ENCODE measurements at regions not wholly inside any gene's neighbourhood (a gene's known extent, or its start where the extent isn't known, plus 50 kb on each side); places are given as distances from the start of the nearest gene placed in this dataset.
"Not testable (repeated sequence)": the region's sequence is repeated elsewhere in the genome, so short reads cannot be mapped to it uniquely, and the experiment has no call there.

DNA sequence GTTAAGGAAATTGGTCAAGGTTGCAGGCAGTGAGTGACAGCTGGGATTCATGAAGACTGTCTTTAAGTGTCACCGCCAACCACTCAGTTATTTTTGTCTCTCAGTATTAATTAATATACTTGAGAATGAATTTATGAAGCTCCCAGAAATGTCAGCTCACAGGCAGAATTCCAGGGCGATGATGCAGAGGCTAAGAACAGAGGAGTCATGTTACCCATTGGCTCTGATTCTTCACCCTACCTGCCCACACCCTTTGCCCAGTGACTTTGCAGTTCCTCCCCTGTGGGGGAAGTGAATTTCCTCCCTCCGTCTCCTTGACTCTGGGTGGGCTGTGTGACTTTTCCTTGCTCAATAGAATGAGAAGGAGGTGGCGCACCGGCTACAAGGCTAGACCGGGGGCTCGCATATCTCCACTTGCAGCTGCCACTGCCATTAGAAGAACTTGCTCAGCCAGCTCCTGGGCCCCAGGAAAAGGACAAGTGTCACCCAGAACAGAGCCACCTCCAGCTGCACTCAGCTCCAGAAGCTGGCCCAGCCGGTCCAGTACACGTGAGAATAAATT is 157.1 kb upstream of the PRKCQ start:
- no peak for DNase-seq (ENCODE audit: low read depth)

DNA sequence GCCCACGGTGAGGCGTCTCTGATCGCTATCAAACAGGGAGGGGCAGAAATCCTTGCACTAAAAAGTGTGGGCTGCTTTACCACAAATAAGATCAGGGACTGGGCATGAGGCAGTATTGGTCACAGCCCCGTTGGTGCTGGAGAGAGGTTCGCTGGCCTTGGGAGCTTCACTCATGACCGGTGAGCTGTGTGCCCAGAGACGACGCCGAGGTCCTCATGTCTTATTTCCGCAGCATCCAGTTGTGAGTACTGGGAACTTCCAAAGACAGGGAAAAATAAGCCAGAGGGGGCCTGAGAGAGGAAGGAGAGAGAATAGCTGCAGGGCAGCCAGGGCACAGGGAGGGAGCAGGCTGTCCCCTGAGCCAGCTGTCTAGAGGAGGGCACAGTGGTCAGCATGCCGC is 154.2 kb upstream of the PRKCQ start:
- no peak for DNase-seq (ENCODE audit: low read depth)

DNA sequence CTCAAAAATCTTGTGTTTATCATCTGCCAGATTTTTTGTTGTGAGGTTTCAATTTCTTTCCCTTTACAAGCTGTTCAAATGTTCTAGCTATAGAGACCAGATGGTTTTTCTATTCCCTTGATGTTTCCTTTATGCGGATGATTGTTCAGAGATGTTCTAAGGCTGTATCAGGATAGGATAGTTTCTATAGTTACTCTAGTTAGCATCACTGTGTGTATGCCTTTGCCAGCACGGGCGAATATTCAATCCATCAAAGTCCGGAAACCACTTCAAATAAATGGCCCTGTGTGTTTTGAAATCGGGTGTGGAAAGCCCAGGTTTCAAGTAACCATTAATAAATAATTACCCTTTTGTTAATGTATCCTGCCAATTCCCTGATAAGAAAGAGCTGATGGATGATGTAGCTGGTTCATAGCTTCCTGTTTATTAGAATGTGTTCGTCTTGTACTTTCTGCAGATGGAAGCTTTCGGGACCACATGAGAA is 149.8 kb upstream of the PRKCQ start:
- no peak for DNase-seq (ENCODE audit: low read depth)

DNA sequence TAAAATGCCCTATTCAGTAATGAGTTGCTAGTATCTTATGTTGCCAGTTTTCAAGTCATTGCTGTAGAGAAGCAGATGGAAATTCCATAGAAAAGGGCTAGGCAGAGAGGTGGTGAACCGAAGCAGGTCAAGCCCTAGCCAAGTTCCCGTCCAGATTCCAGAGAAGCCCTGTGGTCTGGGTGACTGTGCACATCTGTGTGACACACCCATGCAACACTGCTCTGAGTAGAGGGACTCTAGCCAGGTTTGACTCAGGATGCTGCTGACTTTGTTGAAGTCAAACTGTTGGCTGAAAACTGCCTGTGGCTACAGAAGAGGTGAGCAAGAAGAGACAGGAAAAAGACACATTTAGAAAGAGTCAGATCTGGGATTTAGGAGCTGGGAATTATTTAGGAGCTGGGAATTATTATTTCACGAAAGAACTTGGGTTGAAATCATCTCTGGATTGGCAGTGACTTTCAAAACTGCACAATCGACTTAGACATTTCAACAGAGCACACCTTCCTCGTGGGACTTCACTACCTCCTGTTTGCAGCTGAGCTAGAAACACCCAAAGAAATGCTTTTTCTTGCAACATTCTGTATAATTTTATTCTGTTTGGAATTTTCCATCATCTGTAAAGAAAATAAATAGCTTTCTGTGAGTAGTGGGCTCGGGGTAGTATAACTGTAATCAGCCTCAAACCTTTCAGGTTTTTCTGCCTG is 149.1 kb upstream of the PRKCQ start:
- DNase-seq (ENCODE audit: low read depth): no peak

DNA sequence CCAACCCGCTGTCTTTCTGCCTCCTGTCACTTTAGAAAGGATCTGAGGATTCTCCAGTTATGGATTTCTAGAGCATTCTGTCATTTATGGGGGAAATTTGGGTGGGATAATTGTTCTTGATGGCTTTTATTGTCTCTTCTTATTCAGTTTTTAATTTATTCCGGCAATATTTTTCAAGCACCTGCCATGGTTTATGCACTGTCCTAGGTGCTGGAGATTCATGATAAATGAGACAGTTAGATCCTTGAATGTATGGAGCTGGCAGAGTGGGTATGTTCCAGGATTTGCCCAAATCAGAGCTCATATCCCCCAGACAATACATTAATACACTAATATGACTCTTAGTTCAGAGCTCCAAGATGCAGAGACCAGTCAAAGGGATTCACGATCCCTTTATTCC is 146.8 kb upstream of the PRKCQ start:
- no peak for DNase-seq (ENCODE audit: low read depth)

DNA sequence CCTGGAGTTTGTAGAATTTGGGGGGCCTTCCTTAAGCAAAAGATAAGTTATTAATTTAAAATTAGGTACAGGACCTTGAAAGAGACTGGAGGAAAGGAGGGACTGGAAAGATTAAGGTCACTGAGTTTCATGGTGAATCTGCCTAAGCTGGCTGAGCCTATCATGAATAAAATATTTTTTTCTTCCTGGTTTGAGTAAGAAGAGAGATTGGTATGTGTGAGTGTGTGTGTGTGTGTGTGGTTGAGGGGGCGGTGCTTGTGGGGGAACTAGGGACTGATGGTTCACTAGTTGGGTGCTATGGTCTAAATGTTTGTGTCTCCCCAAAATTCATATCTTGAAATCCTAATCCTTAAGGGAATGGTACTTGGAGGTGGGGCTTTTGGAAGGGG is 142.5 kb upstream of the PRKCQ start:
- DNase-seq (ENCODE audit: low read depth): no peak

DNA sequence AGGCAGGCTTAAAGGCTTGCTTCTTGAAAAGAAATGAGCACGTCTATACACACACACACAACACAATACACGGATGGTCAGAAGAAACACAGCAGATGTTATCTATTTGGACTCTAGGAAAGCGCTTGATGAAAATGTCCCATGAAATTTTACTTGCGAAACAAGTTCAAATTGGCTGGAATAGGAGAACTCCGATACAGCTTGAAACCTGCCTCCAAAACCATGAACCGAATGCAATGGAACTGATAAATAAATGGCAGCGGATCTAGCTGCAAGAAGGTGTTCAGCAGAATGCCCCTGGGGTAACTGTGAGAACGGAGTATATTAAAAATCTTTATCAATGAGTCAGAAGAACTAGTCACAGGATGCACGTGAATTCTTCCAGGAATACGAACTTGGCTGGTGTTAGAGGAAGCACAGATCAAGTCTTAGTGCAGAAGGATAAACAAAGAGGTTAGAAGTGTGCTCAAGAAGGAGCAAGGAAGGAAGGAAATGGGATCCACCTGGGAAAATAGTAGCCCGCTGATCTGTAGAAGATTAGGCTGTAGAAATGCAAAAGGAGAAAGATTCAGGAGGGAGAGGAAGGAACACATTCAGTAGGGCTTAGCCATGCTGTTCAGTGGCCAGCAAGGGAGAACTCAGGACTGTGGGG is 142.0 kb upstream of the PRKCQ start:
- peak; percentile 83 for DNase-seq (ENCODE audit: low read depth)

DNA sequence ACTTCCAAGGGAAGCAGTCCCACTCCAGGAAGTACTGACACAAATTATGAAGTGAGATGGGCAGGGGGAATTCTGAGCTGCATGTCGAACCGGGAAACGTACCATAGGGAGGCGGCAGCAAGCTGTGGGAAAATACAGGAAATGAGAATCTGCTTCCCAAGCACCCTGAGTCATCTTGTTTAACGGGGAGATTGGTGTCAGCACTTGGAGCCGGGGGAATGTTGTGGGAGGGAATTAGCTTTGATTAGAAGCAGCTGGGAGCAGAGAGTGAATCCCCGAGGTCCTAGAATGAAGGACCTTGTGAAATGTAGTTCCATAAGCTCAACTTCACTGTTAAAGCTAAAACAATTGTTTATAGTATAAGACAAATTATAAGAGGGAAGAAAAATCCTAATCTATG is 141.4 kb upstream of the PRKCQ start:
- peak; percentile 90 for DNase-seq (ENCODE audit: low read depth)

DNA sequence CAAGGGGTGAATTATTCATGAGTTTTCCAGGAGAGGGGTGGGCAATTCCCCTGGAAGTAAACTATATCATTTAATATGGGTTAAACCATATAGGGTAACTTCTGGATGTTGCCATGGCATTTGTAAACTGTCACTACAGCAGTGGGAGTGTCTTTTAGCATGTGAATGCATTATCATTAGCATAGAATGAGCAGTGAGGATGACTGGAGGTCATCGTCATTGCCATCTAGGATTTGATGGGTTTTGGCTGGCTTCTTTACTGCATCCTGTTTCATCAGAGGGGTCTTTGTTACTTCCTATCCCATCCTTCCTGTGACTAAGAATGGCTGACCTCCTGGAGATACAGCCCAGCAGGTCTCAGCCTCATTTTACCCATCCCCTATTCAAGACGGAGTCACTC is 139.5 kb upstream of the PRKCQ start:
- DNase-seq (ENCODE audit: low read depth): no peak

DNA sequence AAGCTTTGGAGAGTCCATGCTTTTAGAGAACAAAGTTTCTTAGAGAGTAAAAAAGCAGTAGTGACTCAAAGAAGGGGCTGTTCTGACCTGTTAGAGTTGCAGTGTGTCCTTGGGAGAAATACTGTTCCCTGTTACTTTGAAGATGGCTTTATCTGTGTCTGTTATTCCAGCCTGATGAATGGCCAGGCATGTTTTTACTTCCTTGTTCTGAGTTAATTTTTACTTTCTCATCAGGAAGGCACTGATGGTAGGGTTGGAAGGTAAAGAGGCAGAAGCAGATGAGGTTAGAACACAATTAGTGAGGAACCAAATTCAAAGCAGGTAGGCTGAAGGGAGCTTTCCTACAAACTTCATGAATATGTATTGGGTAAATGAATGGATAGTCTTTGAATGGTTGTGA is 138.5 kb upstream of the PRKCQ start:
- DNase-seq (ENCODE audit: low read depth): no peak

DNA sequence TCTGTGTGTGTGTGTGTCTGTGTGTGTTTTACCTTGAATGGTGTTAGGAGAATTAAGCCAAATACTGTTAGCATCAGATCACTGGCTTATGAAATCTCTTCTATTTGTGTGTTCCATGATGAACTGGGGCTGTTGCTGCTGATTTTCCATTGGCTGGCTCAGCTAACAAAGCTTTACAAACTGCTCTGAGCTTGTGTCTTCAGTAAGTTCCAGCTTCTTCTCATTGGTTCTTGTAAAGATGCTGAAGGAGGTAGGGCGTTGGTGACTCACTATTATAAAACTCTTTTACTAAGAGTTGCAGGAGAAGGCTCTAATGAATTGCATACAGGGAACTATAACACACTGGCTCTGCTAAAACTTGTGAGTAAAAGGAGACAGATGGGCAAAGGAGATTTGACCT is 136.4 kb upstream of the PRKCQ start:
- peak; percentile 65 for DNase-seq (ENCODE audit: low read depth)

DNA sequence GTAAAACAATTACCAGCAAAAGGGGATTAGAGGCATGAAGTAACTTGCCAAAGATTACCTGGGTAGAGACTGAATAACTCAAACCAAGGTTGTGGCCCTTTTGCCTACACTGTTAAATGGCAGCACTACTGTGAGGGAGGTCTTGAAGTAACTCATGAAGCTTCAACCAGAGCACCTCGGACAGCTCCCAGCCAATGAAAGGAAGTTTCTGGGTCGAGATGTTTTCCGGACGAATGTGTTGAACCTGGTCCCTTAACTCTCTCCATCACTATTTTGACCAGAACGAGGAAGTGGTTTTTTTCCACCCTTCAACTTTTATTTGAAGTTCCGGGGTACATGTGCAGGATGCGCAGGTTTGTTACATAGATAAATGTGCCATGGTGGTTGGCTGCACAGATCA is 133.6 kb upstream of the PRKCQ start:
- DNase-seq (ENCODE audit: low read depth): no peak

DNA sequence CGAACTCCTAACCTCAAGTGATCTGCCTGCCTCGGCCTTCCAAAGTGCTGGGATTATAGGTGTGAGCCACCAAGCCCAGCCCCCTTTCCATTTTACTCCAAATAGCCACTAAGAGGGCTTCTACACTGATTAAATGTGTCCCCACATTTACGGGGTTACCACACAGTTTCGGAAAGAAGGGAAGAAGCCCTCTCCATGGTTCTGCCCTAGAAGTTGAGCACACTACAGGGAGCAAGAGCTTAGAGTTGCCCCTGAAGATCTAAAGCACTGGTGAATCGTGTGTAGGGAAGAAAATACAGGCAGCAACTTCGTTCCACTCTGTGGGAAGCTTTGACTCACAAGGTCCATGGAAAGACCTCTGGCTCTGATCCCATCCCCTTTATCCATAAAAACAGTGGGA is 133.0 kb upstream of the PRKCQ start:
- no peak for DNase-seq (ENCODE audit: low read depth)

DNA sequence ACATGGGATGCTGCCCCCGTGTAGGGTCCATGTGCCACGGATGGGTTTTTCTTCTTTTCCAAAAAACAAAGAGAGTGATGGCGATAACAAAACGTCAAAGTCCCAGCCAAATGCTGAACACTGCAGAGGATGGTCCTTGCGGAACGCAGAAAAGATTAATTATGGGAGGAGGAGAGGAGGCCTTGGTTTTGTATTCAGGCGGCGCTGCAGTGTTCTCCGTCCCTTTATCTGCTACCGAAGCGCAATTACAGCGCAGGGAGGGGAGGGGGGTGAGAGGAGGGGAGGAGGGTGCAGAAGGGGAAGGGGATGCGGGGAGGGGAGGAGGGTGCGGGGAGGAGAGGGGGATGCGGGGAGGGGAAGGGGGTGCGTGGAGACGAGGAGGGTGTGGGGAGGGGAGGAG is 131.8 kb upstream of the PRKCQ start:
- no peak for DNase-seq (ENCODE audit: low read depth)

DNA sequence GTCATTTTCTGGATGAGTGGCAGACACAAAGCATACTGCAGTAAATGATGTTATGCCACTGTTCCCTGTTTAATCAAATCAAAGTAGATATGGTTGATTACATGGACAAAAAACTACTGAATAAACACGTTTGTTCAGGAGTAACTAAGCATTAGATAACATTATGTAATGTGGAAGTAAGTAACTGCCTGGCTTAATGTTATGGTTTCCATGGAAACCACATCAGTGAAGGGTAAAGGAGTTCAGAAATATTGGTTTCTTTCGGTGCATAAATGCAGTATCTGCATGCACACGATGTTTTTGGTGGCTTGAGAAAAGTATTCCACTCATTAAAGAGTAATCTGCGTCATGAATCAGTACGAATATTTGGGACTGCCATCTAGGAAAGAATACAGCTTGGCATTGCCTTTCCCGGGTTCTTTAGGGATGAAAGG is 131.3 kb upstream of the PRKCQ start:
- DNase-seq (ENCODE audit: low read depth): no peak

DNA sequence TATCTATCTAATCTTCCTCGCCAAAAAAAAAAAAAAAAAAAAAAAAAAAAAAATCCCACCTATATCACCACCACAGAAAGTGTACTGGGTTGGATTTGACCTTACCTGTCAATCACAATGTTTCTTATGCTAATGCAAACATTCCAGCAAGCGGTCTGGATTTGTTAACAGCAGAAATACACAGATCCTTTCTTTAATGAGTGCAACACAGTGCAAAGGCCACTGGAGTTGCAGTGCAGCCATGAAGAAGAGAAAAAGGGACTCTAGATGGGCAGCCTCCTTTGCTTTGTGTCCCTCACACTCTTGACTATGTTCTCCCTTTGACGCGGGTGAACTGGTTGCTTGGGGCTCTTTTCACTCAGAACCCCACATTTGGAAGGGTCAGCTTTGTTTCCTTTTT is 127.3 kb upstream of the PRKCQ start:
- no peak for DNase-seq (ENCODE audit: low read depth)

DNA sequence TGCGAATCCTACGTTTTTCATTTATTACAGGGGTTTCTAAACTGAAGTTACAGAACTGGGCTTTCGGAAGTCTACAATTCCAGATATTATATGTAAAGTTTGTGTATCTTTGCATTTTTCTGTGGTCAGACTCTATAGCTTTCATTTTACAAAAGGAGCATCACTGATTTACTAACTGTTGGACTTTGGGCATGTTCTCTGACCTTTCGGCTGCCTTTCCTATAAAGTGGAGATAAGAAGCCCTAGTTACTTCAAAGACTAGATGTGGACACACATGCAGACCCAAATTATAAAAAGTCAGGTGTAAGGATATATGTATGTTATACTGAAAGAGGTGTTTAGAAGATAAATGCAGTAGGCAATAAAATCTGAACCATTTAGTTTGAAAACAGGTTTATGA is 126.6 kb upstream of the PRKCQ start:
- no peak for DNase-seq (ENCODE audit: low read depth)

DNA sequence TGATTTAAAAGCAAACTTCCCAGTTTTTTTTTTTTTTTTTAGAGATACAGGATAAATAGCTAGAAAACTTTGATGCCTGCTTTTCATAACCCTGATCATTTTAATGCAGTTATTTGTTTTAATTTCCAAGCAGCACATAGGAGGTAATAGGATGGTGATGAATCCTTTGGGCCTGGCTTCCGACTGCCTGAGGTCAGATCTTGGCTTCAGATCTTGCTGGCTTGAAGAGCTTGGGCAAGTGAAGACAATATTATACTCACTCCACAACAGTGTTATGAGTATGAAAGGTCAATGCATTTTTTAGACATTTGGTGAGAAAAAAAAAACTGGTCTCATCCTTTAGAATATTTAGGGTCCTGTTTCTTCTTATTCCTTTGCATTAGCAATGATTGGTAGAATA is 124.8 kb upstream of the PRKCQ start:
- no peak for DNase-seq (ENCODE audit: low read depth)

DNA sequence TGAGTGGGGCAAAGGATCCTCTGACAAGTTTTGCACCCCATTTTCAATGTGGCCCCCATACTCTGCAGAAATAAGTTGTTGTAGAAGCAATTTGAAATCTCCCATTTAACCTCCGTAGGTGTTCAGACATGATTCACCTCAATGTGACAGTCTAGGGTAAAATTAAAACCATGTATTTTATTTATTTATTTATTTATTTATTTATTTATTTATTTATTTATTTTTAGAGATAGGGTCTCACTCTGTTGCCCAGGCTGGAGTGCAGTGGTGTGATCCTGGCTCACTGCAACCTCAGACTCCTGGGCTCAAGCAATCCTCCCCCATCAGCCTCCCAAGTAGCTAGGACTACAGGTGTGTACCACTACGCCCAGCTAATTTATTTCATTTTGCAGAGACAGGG is 122.8 kb upstream of the PRKCQ start:
- not testable (repeated sequence) for DNase-seq (ENCODE audit: low read depth)

DNA sequence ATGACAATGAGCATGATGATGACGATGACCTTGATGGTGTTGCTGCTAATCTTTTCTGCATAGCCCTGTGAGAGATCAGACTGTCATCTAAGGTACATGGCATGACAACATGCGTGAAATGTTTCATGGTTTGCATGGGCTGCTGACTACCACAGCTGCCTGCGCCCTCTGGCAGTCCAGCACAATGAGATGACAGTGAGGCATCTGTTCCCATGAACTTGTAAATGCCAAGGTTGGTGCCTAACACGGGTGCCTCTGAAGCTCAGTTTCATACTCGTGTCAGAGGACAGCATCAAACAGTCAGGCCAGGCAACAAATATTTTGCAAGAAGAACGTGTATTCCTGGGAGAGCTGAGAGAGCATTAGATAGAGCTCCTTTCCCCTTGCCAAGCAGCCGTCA is 122.0 kb upstream of the PRKCQ start:
- DNase-seq (ENCODE audit: low read depth): no peak

DNA sequence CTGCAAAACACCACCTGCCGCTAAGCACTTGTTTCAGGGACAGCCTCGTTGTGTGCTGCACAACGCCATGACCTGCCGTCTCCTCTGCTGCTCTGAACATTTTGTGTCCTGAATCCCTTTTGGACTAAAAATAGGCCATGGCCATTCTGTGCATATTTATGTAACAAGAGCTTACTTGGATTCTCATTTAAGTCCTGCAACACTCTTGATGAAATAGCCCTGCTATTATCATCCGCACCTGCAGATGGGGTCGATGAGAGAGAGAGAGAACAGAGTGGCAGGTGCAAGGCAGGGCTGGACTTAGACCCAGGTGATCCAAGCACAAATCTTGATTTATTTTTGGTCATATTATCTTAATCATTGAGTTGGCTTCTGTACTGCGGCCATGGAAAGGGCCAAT is 121.2 kb upstream of the PRKCQ start:
- DNase-seq (ENCODE audit: low read depth): no peak

DNA sequence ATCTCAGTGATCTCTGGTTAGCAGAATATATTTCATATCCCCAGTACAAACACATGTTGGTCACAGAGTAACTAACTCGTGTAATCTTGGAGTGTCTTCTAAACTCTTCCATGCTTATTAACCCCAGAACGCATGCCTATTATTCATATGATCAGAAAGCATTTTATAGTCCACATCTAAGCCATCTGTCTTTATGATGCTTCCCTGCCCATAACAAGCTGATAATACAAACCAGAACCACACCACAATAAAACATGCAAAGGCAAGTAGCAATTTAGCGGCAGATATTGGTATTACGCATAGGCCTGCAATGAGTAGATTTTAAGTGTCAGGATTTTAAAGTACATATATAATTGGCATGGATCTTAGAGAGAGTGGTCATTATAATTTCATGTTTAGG is 120.0 kb upstream of the PRKCQ start:
- no peak for DNase-seq (ENCODE audit: low read depth)

DNA sequence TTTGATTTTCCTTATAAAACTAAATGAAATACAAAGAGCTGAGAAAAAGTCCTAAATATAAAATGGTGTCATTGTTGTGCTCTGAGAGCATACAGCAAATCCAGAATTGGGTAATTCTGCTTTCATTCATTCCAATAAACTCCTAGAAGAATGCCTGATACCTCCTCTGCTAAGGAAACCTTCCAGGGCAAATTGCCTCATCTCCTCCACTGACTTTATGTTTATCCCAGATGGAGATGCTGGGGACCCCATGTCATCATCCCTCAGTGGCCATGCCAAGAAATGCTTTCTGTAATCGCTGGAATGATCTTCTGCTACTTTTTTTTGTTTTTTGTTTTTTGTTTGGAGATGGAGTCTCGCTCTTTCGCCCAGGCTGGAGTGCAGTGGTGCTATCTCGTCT is 119.3 kb upstream of the PRKCQ start:
- no peak for DNase-seq (ENCODE audit: low read depth)

DNA sequence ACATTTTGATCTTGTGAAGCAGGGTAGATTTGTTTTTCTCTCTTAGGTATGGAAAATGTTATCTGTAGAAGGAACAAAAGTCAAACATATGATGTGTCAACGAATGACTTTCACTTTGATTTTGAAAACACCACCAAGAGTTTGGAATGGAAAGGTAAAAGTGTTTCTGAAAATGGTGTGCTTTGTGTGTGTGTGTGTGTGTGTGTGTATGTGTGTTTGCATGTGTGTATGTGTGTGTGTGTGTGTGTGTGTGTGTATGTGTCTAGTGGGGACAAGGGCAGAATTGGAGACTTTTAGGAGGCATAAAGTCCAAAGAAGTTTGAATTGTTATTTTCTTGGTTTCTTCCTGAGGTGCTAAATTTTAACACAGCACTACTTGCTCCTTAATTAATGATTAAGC is 115.4 kb upstream of the PRKCQ start:
- DNase-seq (ENCODE audit: low read depth): no peak
